GM18873 (cell line): ENCODE measurements at regions not wholly inside any gene's neighbourhood (a gene's known extent, or its start where the extent isn't known, plus 50 kb on each side); places are given as distances from the start of the nearest gene placed in this dataset.

Experiments
- ATAC-seq: cut with Tn5 transposase; IDR thresholded peaks from one replicate; pipeline ENCODE4 v1.9.1; 2021; ENCODE audit warnings: mild to moderate bottlenecking, moderate library complexity, moderate number of reproducible peaks; ENCODE audit not compliant: unreplicated experiment, low FRiP score

GRCh38 chr17:77388384-77389306 lies 247.9 kb downstream of the SEC14L1 start:
- ATAC-seq, result no peak

- ATAC-seq, result no peak
Measured at GRCh38 chr17:77390870-77391269, 250.1 kb downstream of the SEC14L1 start.

- no peak for ATAC-seq
Measured at GRCh38 chr17:77391668-77392375, 251.1 kb downstream of the SEC14L1 start.

- no peak for ATAC-seq
Measured at GRCh38 chr17:77392376-77393273, 251.9 kb downstream of the SEC14L1 start.

GRCh38 chr17:77393274-77393600 lies 252.5 kb downstream of the SEC14L1 start:
- no peak for ATAC-seq

GRCh38 chr17:77393867-77394539 lies 253.2 kb downstream of the SEC14L1 start:
- no peak for ATAC-seq

- no peak for ATAC-seq
Measured at GRCh38 chr17:77394540-77395295, 253.9 kb downstream of the SEC14L1 start.

GRCh38 chr17:77395501-77396048 lies 254.8 kb downstream of the SEC14L1 start:
- ATAC-seq, result no peak

GRCh38 chr17:77396610-77397009 lies 255.8 kb downstream of the SEC14L1 start:
- ATAC-seq, result no peak

GRCh38 chr17:77398274-77398673 lies 257.5 kb downstream of the SEC14L1 start:
- no peak for ATAC-seq

GRCh38 chr17:77399319-77399957 lies 258.7 kb downstream of the SEC14L1 start:
- ATAC-seq, result no peak

- ATAC-seq, result no peak
Measured at GRCh38 chr17:77400445-77400870, 259.7 kb downstream of the SEC14L1 start.

GRCh38 chr17:77402159-77402731 lies 261.5 kb downstream of the SEC14L1 start:
- ATAC-seq, result no peak

- no peak for ATAC-seq
Measured at GRCh38 chr17:77403854-77404253, 263.1 kb downstream of the SEC14L1 start.

- peak; percentile 55 for ATAC-seq
Measured at GRCh38 chr17:77404812-77405581, 264.2 kb downstream of the SEC14L1 start.

- no peak for ATAC-seq
Measured at GRCh38 chr17:77405867-77406732, 265.3 kb downstream of the SEC14L1 start.
